SK-N-SH treated with all-trans-retinoic acid at 6 μM for 48 hours (cell line): ENCODE measurements at regions not wholly inside any gene's neighbourhood (a gene's known extent, or its start where the extent isn't known, plus 50 kb on each side); places are given as distances from the start of the nearest gene placed in this dataset.
A peak's percentile ranks its signal among the peaks of the same experiment; 100 is the strongest.

Source experiments
- ATAC-seq: fragments of 200-7000 bp; cut with Tn5 transposase; 3 replicates; pipeline ENCODE4 v1.9.1; 2020; ENCODE audit warnings: mild to moderate bottlenecking, moderate library complexity
- ARNTL ChIP-seq: fragments of 450-650 bp; formaldehyde crosslinking; IDR thresholded peaks from 2 replicates; pipeline ENCODE4 v1.5.0; 2020; ENCODE audit warnings: low read depth, mild to moderate bottlenecking, moderate library complexity, borderline replicate concordance
- BACH2 ChIP-seq: fragments of 250-450 bp; sonication (Bioruptor Pico); IDR thresholded peaks from 2 replicates; pipeline ENCODE4 v1.9.0; 2021; ENCODE audit warnings: mild to moderate bottlenecking, borderline replicate concordance
- CREB5 ChIP-seq: fragments of 250-450 bp; sonication (Bioruptor Pico); IDR thresholded peaks from 2 replicates; pipeline ENCODE4 v1.5.1; 2020; ENCODE audit warnings: low read depth, mild to moderate bottlenecking, moderate library complexity
- CSRNP3 ChIP-seq: fragments of 250-450 bp; sonication (Bioruptor Pico); IDR thresholded peaks from 2 replicates; pipeline ENCODE4 v1.5.1; 2021; ENCODE audit warnings: mild to moderate bottlenecking, moderate library complexity
- GLIS3 ChIP-seq: fragments of 250-450 bp; sonication (Bioruptor Pico); IDR thresholded peaks from 2 replicates; pipeline ENCODE4 v1.5.0; 2020; ENCODE audit warnings: mild to moderate bottlenecking, moderate library complexity
- ISL1 ChIP-seq: fragments of 250-450 bp; sonication (Bioruptor Pico); IDR thresholded peaks from 2 replicates; pipeline ENCODE4 v2.1.2; 2022; ENCODE audit warnings: mild to moderate bottlenecking, moderate library complexity
- OSR1 ChIP-seq: fragments of 250-450 bp; sonication (Bioruptor Pico); IDR thresholded peaks from 2 replicates; pipeline ENCODE4 v1.8.0; 2022; ENCODE audit warnings: moderate library complexity, mild to moderate bottlenecking, inconsistent platforms
- PATZ1 ChIP-seq: fragments of 250-450 bp; sonication (Bioruptor Pico); IDR thresholded peaks from 2 replicates; pipeline ENCODE4 v1.8.0; 2020; ENCODE audit warnings: mild to moderate bottlenecking, moderate library complexity, borderline replicate concordance
- PPARA ChIP-seq: fragments of 250-450 bp; sonication (Bioruptor Pico); IDR thresholded peaks from 2 replicates; pipeline ENCODE4 v1.5.0; 2020; ENCODE audit warnings: mild to moderate bottlenecking, borderline replicate concordance
- RARB ChIP-seq: fragments of 250-450 bp; sonication (Bioruptor Pico); IDR thresholded peaks from 2 replicates; pipeline ENCODE4 v1.8.0; 2021; ENCODE audit warnings: mild to moderate bottlenecking, moderate library complexity
- SNAI2 ChIP-seq: fragments of 250-450 bp; sonication (Bioruptor Pico); IDR thresholded peaks from 2 replicates; pipeline ENCODE4 v1.5.0; 2020; ENCODE audit warnings: mild to moderate bottlenecking, moderate library complexity
- TCF4 ChIP-seq: fragments of 250-450 bp; sonication (Bioruptor Pico); IDR thresholded peaks from 2 replicates; pipeline ENCODE4 v1.8.0; 2021; ENCODE audit warnings: mild to moderate bottlenecking, moderate library complexity, borderline replicate concordance
- TOX ChIP-seq: fragments of 250-450 bp; sonication (Bioruptor Pico); IDR thresholded peaks from 2 replicates; pipeline ENCODE4 v1.8.0; 2021; ENCODE audit warnings: mild to moderate bottlenecking, moderate library complexity, borderline replicate concordance
- TSHZ2 ChIP-seq: fragments of 250-450 bp; sonication (Bioruptor Pico); IDR thresholded peaks from 2 replicates; pipeline ENCODE4 v1.5.0; 2020; ENCODE audit warnings: mild to moderate bottlenecking, moderate library complexity
- ZC3H10 ChIP-seq: fragments of 250-450 bp; sonication (Bioruptor Pico); IDR thresholded peaks from 2 replicates; pipeline ENCODE4 v1.5.1; 2021; ENCODE audit warnings: mild to moderate bottlenecking, moderate library complexity
- ZFP3 ChIP-seq: fragments of 250-450 bp; sonication (Bioruptor Pico); IDR thresholded peaks from 2 replicates; pipeline ENCODE4 v1.5.0; 2020; ENCODE audit warnings: mild to moderate bottlenecking, moderate library complexity
- ZFP30 ChIP-seq: fragments of 450-650 bp; formaldehyde crosslinking; IDR thresholded peaks from 2 replicates; pipeline ENCODE4 v1.5.0; 2022; ENCODE audit warnings: mild to moderate bottlenecking, moderate library complexity
- ZNF565 ChIP-seq: fragments of 450-650 bp; formaldehyde crosslinking; conservative IDR thresholded peaks from 2 replicates; pipeline ENCODE4 v1.5.0; 2020; ENCODE audit warnings: low read depth, mild to moderate bottlenecking, moderate library complexity
- ZNF70 ChIP-seq: fragments of 450-650 bp; formaldehyde crosslinking; IDR thresholded peaks from 2 replicates; pipeline ENCODE4 v1.5.0; 2020; ENCODE audit warnings: mild to moderate bottlenecking, moderate library complexity

- TF ChIP-seq TSHZ2 (CRISPR knock-in tag) (no peak), ZNF70 (CRISPR knock-in tag) (no peak), ISL1 (no peak), ZNF565 (CRISPR knock-in tag) (no peak), ZFP30 (CRISPR knock-in tag) (no peak)
These were observed 538.8 kb downstream of the SOCS6 start (continued) for GRCh38 chr18:70827632-70828031.

- no peak for ATAC-seq
These were observed 537.7 kb downstream of the SOCS6 start for GRCh38 chr18:70826571-70826970.

GRCh38 chr18:70822691-70823090 is 533.8 kb downstream of the SOCS6 start:
- ATAC-seq: no peak
- TF ChIP-seq PATZ1 (no peak), ISL1 (no peak), BACH2 (CRISPR knock-in tag) (no peak), SNAI2 (CRISPR knock-in tag) (no peak), ZFP3 (CRISPR knock-in tag) (no peak), ZC3H10 (no peak)

More at GRCh38 chr18:70826571-70826970, 537.7 kb downstream of the SOCS6 start:
- no peak for TF ChIP-seq GLIS3
- TF ChIP-seq RARB: no peak

GRCh38 chr18:70822117-70822516 is 533.3 kb downstream of the SOCS6 start:
- no peak for ATAC-seq
- TF ChIP-seq ISL1 (peak; percentile 31; the same call in 1 of the 2 replicates), PPARA (CRISPR knock-in tag) (no peak), CSRNP3 (CRISPR knock-in tag) (no peak)

- no peak for TF ChIP-seq TOX (CRISPR knock-in tag)
- no peak for TF ChIP-seq CREB5 (CRISPR knock-in tag)
- TF ChIP-seq ZFP3 (CRISPR knock-in tag): no peak
- TF ChIP-seq SNAI2 (CRISPR knock-in tag): no peak
- TF ChIP-seq ZNF565 (CRISPR knock-in tag): no peak
- no peak for TF ChIP-seq ARNTL
- TF ChIP-seq TCF4 (CRISPR knock-in tag): no peak
- TF ChIP-seq OSR1: no peak
- ATAC-seq: no peak
These were observed 519.7 kb downstream of the SOCS6 start for GRCh38 chr18:70808481-70809056.
